GM12878 (cell line): ENCODE measurements at regions not wholly inside any gene's neighbourhood (a gene's known extent, or its start where the extent isn't known, plus 50 kb on each side); places are given as distances from the start of the nearest gene placed in this dataset.

Source experiments
- ATAC-seq: fragments of 200-7000 bp; cut with Tn5 transposase; 3 replicates; pipeline ENCODE4 v1.9.1; 2020; ENCODE audit warnings: mild to moderate bottlenecking, moderate library complexity
- BruUV-seq: library from RNA; stranded (reverse); fragments of 400-500 nt; replicated peaks from 2 replicates; lab custom pipeline; 2021; lab: Mats Ljungman, UMichigan
- CTCF ChIA-PET: fragments of 300-600 bp; sonication (Branson Sonifier 250); formaldehyde crosslinking; extraction: SDS; loops from one replicate; lab custom pipeline; 2021; ENCODE audit warnings: inconsistent platforms; lab: Yijun Ruan, JAX
- POLR2A ChIA-PET: fragments of 350-600 bp; formaldehyde crosslinking; extraction: SDS; loops from one replicate; lab custom pipeline; 2021; ENCODE audit warnings: inconsistent platforms; lab: Charles Lee
- RAD21 ChIA-PET: fragments of 300-600 bp; sonication (Branson Sonifier 250); formaldehyde crosslinking; loops from one replicate; lab custom pipeline; 2023; ENCODE audit warnings: antibody characterized with exemption; ENCODE audit not compliant: unreplicated experiment; lab: Charles Lee
- SMC1A ChIA-PET: fragments of 300-600 bp; sonication (Branson Sonifier 250); formaldehyde crosslinking; loops from one replicate; lab custom pipeline; 2023; ENCODE audit not compliant: unreplicated experiment, uncharacterized antibody; lab: Charles Lee
- DNase-seq: peaks from one replicate; pipeline ENCODE4 v3.0.0-alpha.2; 2011; ENCODE audit warnings: low read depth, low spot score
- FAIRE-seq: peaks from 3 replicates; lab custom pipeline; 2011; peaks lifted over from hg19 to GRCh38; lab: Jason Lieb, UNC
- H2AFZ ChIP-seq: 2 replicates; pipeline ENCODE4 v1.6.0; 2011; ENCODE audit warnings: low read depth, low read length, control low read depth; ENCODE audit not compliant: control insufficient read depth
- H3K27ac ChIP-seq: 2 replicates; pipeline ENCODE4 v1.5.1; 2011; ENCODE audit warnings: control low read depth; ENCODE audit not compliant: control insufficient read depth, insufficient read depth
- H3K27me3 ChIP-seq, 2 experiments: replicated peaks in 1 of 2; 2 replicates each; pipeline versions ENCODE4 v1.6.0 to v1.6.1; 2011; ENCODE audit warnings: low read length in 1 of 2; ENCODE audit not compliant: control insufficient read depth in 2 of 2, insufficient read depth in 2 of 2
- H3K36me3 ChIP-seq, 2 experiments: 2 replicates each; pipeline ENCODE4 v1.5.1; 2011; ENCODE audit warnings: low read length in 1 of 2; ENCODE audit not compliant: control insufficient read depth in 2 of 2, insufficient read depth in 2 of 2
- H3K4me1 ChIP-seq: 2 replicates; pipeline ENCODE4 v1.6.1; 2011; ENCODE audit warnings: mild to moderate bottlenecking, low read length, moderate library complexity, mixed read lengths; ENCODE audit not compliant: control insufficient read depth, insufficient read depth
- H3K4me2 ChIP-seq: 2 replicates; pipeline ENCODE4 v1.6.0; 2011; ENCODE audit warnings: control low read depth; ENCODE audit not compliant: control insufficient read depth, insufficient read depth
- H3K4me3 ChIP-seq: fragments of 200-600 bp; sonication (generic); 2 replicates; pipeline ENCODE4 v1.5.1; 2016
- H3K79me2 ChIP-seq: 2 replicates; pipeline ENCODE4 v1.6.0; 2011; ENCODE audit warnings: low read length; ENCODE audit not compliant: control insufficient read depth, insufficient read depth
- H3K9ac ChIP-seq: 2 replicates; pipeline ENCODE4 v1.8.0; 2011; ENCODE audit warnings: low read length, control low read depth, mixed read lengths; ENCODE audit not compliant: control insufficient read depth, insufficient read depth
- H3K9me3 ChIP-seq: replicated peaks from 3 replicates; pipeline ENCODE4 v1.5.1; 2011; ENCODE audit warnings: mild to moderate bottlenecking, low read length; ENCODE audit not compliant: control insufficient read depth, insufficient read depth
- H4K20me1 ChIP-seq: 2 replicates; pipeline ENCODE4 v1.6.0; 2011; ENCODE audit not compliant: control insufficient read depth, insufficient read depth
- BACH1 ChIP-seq: fragments of 450-650 bp; IDR thresholded peaks from 2 replicates; pipeline ENCODE4 v1.6.1; 2017; ENCODE audit warnings: mild to moderate bottlenecking, borderline replicate concordance
- BCLAF1 ChIP-seq: fragments of 450-650 bp; IDR thresholded peaks from 2 replicates; pipeline ENCODE4 v1.6.1; 2017; ENCODE audit warnings: antibody characterized with exemption, mild to moderate bottlenecking, moderate library complexity
- BHLHE40 ChIP-seq, 2 experiments: fragments of 450-650 bp in 1 of 2; IDR thresholded peaks; 2 replicates each; pipeline ENCODE4 v1.6.1; 2011 to 2017; ENCODE audit warnings: low read depth in 2 of 2, borderline replicate concordance in 1 of 2, improper control_type of control experiment in 1 of 2, low read length in 1 of 2, mild to moderate bottlenecking in 1 of 2
- CBX5 ChIP-seq: sonication (generic); IDR thresholded peaks from 2 replicates; pipeline ENCODE4 v1.6.1; 2016; ENCODE audit warnings: low read depth, moderate library complexity, mild to moderate bottlenecking, inconsistent platforms
- CHD4 ChIP-seq: fragments of 200-600 bp; sonication (generic); IDR thresholded peaks from 2 replicates; pipeline ENCODE4 v1.6.1; 2016; ENCODE audit warnings: mild to moderate bottlenecking
- GATAD2B ChIP-seq: fragments of 450-650 bp; conservative IDR thresholded peaks from 2 replicates; pipeline ENCODE4 v1.6.1; 2017; ENCODE audit warnings: low read depth, mild to moderate bottlenecking, moderate library complexity
- IKZF1 ChIP-seq: fragments of 450-650 bp; conservative IDR thresholded peaks from 2 replicates; pipeline ENCODE4 v1.6.1; 2017; ENCODE audit warnings: antibody characterized with exemption, mild to moderate bottlenecking
- KAT2A ChIP-seq: conservative IDR thresholded peaks from 2 replicates; pipeline ENCODE4 v1.6.1; 2011; ENCODE audit warnings: low read depth, low read length; ENCODE audit not compliant: control insufficient read depth
- NRF1 ChIP-seq: conservative IDR thresholded peaks from 2 replicates; pipeline ENCODE4 v1.6.1; 2011; ENCODE audit warnings: mild to moderate bottlenecking, low read depth, low read length, improper control_type of control experiment
- PAX5 ChIP-seq: IDR thresholded peaks from 2 replicates; pipeline ENCODE4 v1.6.1; 2011; ENCODE audit warnings: low read depth, low read length, borderline replicate concordance
- RELB ChIP-seq: fragments of 450-650 bp; IDR thresholded peaks from 2 replicates; pipeline ENCODE4 v1.6.1; 2017; ENCODE audit warnings: low read depth, mild to moderate bottlenecking, moderate library complexity
- SRF ChIP-seq, 2 experiments: IDR thresholded peaks; 2 replicates each; pipeline ENCODE4 v1.6.1; 2011; ENCODE audit warnings: low read depth in 2 of 2, low read length in 2 of 2, mild to moderate bottlenecking in 1 of 2, moderate library complexity in 1 of 2
- STAT3 ChIP-seq: IDR thresholded peaks from 2 replicates; pipeline ENCODE4 v1.6.1; 2011; ENCODE audit warnings: low read depth, low read length, improper control_type of control experiment
- USF1 ChIP-seq: IDR thresholded peaks from 2 replicates; pipeline ENCODE4 v1.6.1; 2011; ENCODE audit warnings: borderline replicate concordance, low read depth, mild to moderate bottlenecking, moderate library complexity, mixed read lengths, low read length; ENCODE audit not compliant: insufficient read depth; ENCODE audit errors: extremely low read length
- YBX1 ChIP-seq: fragments of 450-650 bp; IDR thresholded peaks from 2 replicates; pipeline ENCODE4 v1.6.1; 2016; ENCODE audit warnings: antibody characterized with exemption
- ZSCAN29 ChIP-seq: fragments of 450-650 bp; IDR thresholded peaks from 2 replicates; pipeline ENCODE4 v1.6.1; 2017; ENCODE audit warnings: mild to moderate bottlenecking, moderate library complexity
- ZZZ3 ChIP-seq: IDR thresholded peaks from 2 replicates; pipeline ENCODE4 v1.6.1; 2011; ENCODE audit warnings: low read depth; ENCODE audit not compliant: control insufficient read depth, insufficient read length
- WGBS: methylation state at CpG from one replicate; pipeline ENCODE4 v1.1.6; 2016; ENCODE audit warnings: low lambda C conversion rate; ENCODE audit not compliant: insufficient replicate concordance, insufficient coverage; ENCODE audit errors: missing lambda C conversion rate; 5-methylcytosine and 5-hydroxymethylcytosine counted together
- in situ Hi-C: fragments of 300-500 bp; cut with MboI; formaldehyde crosslinking; loops from 9 replicates; pipeline ENCODE4 v1.14.3; 2018; ENCODE audit warnings: mixed read lengths
- intact Hi-C: fragments of 100-400 bp; cut with micrococcal nuclease; formaldehyde crosslinking; loops from one replicate; pipeline ENCODE4 v1.14.2; 2022; ENCODE audit not compliant: unreplicated experiment

GRCh38 chr9:103427696-103428095 lies 432.6 kb downstream of the CYLC2 start (continued):
- TF ChIP-seq BCLAF1: no peak

- SMC1A ChIA-PET: no interaction called here
- H3K9me3 ChIP-seq: no peaks in the 10 kb centered on the region
- H2AFZ ChIP-seq: no peak overlapping the region
- no peaks in the 10 kb centered on the region for H3K27me3 ChIP-seq
- CTCF ChIA-PET: no interaction called here
- POLR2A ChIA-PET: no interaction called here
- RAD21 ChIA-PET: no interaction called here
- ATAC-seq (no peak), FAIRE-seq (no peak), DNase-seq (no peak)
- H3K4me2 ChIP-seq: no peak overlapping the region
- in situ Hi-C loops: no loop called here
- no peaks in the 10 kb centered on the region for H3K4me1 ChIP-seq
- no TSS peak for BruUV-seq
- H3K27ac ChIP-seq: no peak overlapping the region
- H3K36me3 ChIP-seq: no peaks in the 10 kb centered on the region
- 0% methylated on average over 1 of the region's 1 CpG for WGBS
- H3K9ac ChIP-seq: no peak overlapping the region
- H3K79me2 ChIP-seq: no peaks in the 10 kb centered on the region
- no peak overlapping the region for H3K4me3 ChIP-seq
- TF ChIP-seq NRF1 (no peak), IKZF1 (no peak), GATAD2B (no peak), SRF (IDR thresholded peaks at IDR 0.05; ENCODE audit: low read depth in 2 of 2, low read length in 2 of 2) (no peak), STAT3 (no peak), USF1 (no peak), BACH1 (no peak), CHD4 (no peak), CBX5 (no peak), YBX1 (no peak), BHLHE40 (IDR thresholded peaks at IDR 0.05; ENCODE audit: borderline replicate concordance in 1 of 2, low read depth in 2 of 2, low read length in 1 of 2) (no peak), KAT2A (no peak), PAX5 (no peak), RELB (no peak), ZSCAN29 (no peak), ZZZ3 (no peak)
- intact Hi-C loops: no loop called here
- H4K20me1 ChIP-seq: no peaks in the 10 kb centered on the region
Observed at GRCh38 chr9:103430469-103430868, 435.3 kb downstream of the CYLC2 start.
